GM12892 (cell line): ENCODE measurements at regions not wholly inside any gene's neighbourhood (a gene's known extent, or its start where the extent isn't known, plus 50 kb on each side); places are given as distances from the start of the nearest gene placed in this dataset.

Experiments used
- POLR2A ChIP-seq: IDR thresholded peaks from 2 replicates; pipeline ENCODE4 v1.6.1; 2011; ENCODE audit warnings: low read depth, low read length, control low read depth
- POLR2AphosphoS5 ChIP-seq: IDR thresholded peaks from 2 replicates; pipeline ENCODE4 v1.6.1; 2011; ENCODE audit warnings: low read depth, low read length, control low read depth
- TAF1 ChIP-seq: IDR thresholded peaks from 2 replicates; pipeline ENCODE4 v1.6.1; 2011; ENCODE audit warnings: low read depth, mild to moderate bottlenecking, control low read depth, low read length, borderline replicate concordance

DNA sequence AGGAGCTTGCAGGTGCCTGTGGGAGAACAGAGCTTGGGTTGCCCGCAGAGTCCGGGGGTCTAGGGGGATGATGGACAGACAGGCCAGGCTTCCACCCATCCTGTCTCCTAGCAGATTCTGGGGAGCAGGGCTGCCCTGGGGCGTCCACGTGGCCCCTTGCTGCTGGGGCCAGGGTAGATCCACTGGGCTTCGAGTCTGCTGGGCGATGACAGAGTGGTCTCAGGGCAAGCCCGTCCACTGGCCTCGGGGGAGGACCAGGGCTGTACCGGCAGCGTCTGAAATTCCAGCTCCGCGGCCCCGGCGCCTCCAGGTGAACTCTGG is 124.2 kb upstream of the IRX4 start:
- TF ChIP-seq POLR2AphosphoS5 (no peak), POLR2A (no peak), TAF1 (no peak)
